H1 (cell line): ENCODE measurements at regions not wholly inside any gene's neighbourhood (a gene's known extent, or its start where the extent isn't known, plus 50 kb on each side); places are given as distances from the start of the nearest gene placed in this dataset.

Experiments used
- SIN3A ChIP-seq, 2 experiments: IDR thresholded peaks in 1 of 2; conservative IDR thresholded peaks in 1 of 2; 2 replicates each; pipeline ENCODE4 v1.6.1; 2011 to 2012; ENCODE audit warnings: low read length in 2 of 2, improper control_type of control experiment in 1 of 2, low read depth in 1 of 2, mild to moderate bottlenecking in 1 of 2
- TF ChIP-seq, protein P1 (sequence below), 3 experiments: IDR thresholded peaks; 1 replicate in 2 of 3; 2 replicates in 1 of 3; pipeline versions ENCODE4 v1.5.1 to v1.6.1; 2011; ENCODE audit warnings: low read length in 3 of 3, mild to moderate bottlenecking in 3 of 3, inconsistent platforms in 2 of 3, low read depth in 1 of 3, moderate library complexity in 1 of 3; ENCODE audit not compliant: insufficient read depth in 1 of 3; ENCODE audit errors: control extremely low read depth in 1 of 3

DNA sequence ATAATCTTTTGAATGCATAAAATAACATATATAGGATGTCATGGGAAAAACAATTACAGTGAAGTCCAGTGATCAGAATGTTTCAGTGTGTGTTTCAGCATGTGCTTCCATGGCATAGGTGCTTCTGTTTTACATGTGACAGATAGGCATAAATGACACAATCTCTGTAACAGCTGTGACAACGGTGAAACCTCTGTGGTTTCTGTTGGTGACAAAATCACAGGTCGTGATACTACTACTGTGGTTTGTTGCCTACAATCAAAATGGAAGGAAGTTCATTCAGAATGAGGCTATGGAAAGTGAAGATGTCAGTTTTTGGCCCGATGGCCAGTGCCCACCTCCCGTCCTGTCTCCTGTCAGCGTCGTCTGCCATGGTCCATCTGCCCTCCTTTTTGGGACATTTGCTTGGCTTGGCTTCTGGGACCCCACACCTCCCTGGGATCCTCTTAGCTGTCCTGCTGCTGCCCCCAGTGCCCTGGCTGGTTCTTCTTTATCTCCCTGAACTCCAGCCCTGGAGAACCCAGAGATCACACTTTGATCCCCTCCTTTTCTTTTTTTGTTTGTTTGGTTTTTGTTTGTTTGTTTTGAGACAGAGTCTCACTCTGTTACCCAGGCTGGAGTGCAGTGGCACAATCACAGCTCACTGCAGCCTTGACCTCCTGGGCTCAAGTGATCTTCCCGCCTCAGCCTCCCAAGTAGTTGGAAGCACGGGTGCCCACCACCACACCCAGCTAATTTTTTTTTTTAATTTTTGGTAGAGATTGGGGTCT is 79.3 kb upstream of the NAA20 start:
- TF ChIP-seq, protein P1, sequence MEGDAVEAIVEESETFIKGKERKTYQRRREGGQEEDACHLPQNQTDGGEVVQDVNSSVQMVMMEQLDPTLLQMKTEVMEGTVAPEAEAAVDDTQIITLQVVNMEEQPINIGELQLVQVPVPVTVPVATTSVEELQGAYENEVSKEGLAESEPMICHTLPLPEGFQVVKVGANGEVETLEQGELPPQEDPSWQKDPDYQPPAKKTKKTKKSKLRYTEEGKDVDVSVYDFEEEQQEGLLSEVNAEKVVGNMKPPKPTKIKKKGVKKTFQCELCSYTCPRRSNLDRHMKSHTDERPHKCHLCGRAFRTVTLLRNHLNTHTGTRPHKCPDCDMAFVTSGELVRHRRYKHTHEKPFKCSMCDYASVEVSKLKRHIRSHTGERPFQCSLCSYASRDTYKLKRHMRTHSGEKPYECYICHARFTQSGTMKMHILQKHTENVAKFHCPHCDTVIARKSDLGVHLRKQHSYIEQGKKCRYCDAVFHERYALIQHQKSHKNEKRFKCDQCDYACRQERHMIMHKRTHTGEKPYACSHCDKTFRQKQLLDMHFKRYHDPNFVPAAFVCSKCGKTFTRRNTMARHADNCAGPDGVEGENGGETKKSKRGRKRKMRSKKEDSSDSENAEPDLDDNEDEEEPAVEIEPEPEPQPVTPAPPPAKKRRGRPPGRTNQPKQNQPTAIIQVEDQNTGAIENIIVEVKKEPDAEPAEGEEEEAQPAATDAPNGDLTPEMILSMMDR (IDR thresholded peaks at IDR 0.05; ENCODE audit: control extremely low read depth in 1 of 3, insufficient read depth in 1 of 3, low read depth in 1 of 3, low read length in 3 of 3): no peak
- no peak for TF ChIP-seq SIN3A (conservative IDR thresholded peaks at IDR 0.05 in 1 of 2, IDR thresholded peaks at IDR 0.05 in 1 of 2; ENCODE audit: low read depth in 1 of 2, low read length in 2 of 2)
